ENCODE measurements at regions not wholly inside any gene's neighbourhood (a gene's known extent, or its start where the extent isn't known, plus 50 kb on each side); places are given as distances from the start of the nearest gene placed in this dataset.
A peak's percentile ranks its signal among the peaks of the same experiment; 100 is the strongest.

DNA sequence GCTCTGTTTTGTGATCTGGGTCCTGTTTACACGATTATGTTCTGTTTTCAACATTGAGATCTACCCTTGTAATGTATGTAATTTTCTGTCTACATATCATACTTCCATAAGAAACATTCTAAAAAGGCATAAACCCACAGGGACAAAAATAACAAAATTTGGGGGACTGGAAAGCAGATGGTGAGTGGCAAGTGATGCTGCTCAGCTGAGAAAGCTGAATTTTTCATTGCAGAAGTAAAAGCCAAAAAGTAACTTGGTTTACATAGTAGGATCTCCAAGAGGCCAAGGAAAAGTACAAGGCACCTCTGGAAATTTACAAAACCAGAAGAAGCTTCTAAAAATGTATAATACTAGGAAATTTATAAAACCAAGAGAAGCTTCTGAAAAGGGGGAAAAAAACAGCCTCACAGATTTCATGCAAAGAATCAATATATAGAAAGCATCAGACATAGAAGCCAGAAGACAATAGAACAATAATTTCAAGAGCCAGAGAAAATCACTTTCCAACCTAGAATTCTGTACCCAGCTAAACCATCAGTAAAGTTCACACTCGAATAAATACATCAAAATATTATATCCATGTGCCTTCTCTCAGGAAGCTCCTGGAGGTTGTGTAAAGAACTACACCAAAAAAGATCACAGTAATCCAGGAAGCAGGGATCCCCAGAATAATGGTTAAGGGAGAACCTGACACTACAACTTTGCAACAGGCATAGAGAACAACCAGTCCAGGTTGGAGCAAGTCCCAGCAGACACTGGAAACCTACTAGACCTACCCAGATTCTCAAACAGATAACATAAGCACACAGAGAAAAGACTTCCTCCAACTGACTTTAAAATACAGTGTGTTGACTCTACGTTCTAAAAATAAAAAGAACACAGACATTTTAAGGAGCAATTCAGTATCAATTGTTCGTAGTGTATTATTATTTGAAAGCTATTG, 401.7 kb upstream of the HS6ST1 start:
- ATAC-seq (no peak), DNase-seq (ENCODE audit: low spot score) (no peak)
- intact Hi-C loops (cut with DNase I), result no loop called here

DNA sequence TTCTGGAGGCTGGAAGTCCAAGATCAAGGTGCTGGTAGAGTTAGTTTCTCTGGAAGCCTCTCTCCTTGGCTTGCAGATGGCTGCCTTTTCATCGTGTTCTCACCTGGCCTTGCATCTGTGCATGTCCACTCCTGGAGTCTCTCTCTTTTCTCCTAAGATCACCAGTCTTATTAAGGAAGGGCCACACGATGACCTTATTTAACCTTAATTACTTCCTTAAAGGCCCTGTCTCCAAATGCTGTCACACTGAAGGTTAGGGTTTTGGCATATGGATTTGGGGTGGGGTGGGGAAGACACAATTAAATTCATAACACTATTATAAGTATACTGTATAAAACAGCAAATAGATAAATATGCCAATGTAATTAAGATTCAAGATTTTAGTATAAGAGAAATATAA, 402.4 kb upstream of the HS6ST1 start:
- intact Hi-C loops (cut with DNase I), result no loop called here
- no peak for DNase-seq (ENCODE audit: low spot score)

DNA sequence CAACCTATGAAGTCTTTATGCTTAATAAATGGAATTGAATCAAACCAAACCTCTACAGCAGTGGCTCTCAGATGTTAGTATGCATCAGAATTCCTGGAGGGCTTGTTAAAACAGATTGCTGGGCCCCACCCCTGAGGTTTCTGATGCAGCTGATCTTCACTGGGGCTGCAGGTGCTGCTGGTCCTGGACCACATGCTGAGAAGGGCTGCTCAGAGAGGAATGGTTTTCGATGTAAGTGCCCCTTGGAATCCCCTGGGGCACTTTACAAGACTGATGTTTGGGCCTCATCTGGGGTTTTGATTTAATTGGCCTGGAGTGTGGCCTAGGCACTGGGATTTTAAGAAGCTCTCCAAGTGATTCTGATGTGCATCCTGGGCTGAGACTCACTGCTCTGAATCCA, 403.8 kb upstream of the HS6ST1 start:
- intact Hi-C loops (cut with DNase I), result no loop called here
- DNase-seq (ENCODE audit: low spot score) (no peak), ATAC-seq (no peak)

More for the DNA sequence above, 402.4 kb upstream of the HS6ST1 start:
- no peak for ATAC-seq

DNA sequence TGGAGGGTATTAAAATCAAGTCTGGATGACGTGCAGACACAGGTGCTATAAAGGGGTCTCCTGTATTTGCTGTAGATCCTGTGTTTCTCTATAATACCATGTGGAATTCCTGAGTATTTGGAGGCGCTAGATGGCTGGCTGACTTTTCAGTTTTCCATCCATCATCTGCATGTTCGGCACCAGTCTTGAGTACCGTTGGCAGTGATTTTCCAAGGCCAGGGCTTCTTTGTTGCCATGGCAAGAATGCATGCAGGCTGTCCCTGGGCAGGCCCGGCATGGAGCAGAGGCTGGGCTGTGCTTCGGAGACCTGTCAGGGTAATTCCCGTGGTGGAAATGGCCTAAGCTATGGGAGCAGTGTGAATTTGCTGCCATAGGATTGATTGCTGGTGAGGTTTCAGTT, 405.9 kb upstream of the HS6ST1 start:
- ATAC-seq, result no peak
- intact Hi-C loops (cut with DNase I), result no loop called here
- no peak for DNase-seq (ENCODE audit: low spot score)

DNA sequence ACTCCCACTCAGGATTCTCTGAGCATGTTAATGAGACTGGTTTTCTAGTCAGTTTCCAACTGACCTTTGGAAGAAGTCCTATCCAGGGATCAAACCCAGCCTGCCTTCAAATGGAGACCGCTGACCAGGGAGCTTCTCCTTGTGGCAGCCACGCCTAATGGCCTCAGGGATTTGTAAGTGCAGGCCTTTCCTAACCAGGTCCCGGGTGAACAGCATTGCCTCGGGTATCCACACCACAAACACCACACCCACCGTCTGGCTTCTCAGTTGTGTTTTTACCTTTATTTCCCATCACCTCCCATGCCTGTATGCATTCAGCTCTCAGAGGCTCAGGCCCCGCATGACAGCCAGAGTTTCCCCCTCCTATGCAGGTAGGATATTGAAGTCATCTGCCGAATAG, 406.3 kb upstream of the HS6ST1 start:
- DNase-seq (ENCODE audit: low spot score) (no peak), ATAC-seq (no peak)
- intact Hi-C loops (cut with DNase I), result no loop called here

DNA sequence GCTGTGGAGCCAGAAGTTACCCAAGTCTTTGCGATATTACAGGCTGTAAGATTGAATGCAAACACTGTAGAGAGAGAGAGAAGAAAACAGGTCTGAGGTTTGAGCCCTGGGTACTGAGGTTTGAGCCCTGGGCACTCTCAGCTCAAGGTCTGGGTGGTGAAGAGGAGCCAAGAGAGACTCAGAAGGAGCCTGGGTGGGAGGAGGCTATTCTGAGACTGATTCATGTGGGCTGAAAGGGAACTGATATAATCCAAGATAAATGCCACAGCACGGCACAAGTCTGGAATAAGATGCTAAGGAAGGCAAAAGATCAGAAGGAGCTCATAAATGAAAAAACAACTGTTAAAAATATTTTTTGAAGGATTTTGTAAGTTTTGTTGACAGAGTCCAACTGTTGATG, 407.6 kb upstream of the HS6ST1 start:
- ATAC-seq (no peak), DNase-seq (ENCODE audit: low spot score) (no peak)
- intact Hi-C loops (cut with DNase I), result no loop called here

DNA sequence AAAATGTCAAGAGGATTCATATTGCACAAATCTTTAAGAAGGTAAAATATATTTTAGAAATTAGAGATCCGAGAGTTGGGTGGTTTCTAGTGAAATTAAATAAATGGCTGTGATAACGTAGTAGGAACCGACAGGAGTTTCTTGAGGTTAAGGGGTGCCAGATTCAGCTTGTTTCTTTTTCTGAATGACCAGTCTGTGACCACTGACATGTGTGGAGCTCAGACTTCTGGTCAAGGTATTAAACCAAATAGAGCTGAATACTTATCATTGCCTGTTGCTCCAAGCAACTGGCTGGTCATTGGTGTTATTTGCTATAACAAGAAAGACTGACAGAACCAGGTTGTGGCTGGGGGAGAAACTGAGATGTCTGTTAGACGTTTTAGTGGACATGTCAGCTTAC, 408.2 kb upstream of the HS6ST1 start:
- intact Hi-C loops (cut with DNase I), result no loop called here
- DNase-seq (ENCODE audit: low spot score) (no peak), ATAC-seq (no peak)

DNA sequence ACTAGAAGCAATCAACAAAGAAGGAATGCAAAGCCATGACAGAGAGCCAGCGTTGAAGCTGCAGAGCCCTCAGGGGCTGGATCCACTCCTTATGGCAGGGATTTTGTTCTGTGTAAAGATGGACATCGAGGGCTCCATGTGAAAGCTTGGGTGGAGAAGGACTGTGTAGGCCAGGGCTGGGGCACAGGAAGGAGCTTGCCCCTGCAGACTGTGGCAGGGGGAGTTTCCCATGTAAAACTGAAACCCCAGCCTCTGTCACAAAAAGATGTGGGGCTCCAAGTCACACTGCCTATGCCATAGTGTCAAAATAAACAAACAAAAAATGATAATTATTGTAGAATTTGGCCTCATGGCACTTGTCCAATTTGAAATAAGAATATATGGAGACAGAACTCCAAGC, 408.7 kb upstream of the HS6ST1 start:
- DNase-seq (ENCODE audit: low spot score) (no peak), ATAC-seq (no peak)
- intact Hi-C loops (cut with DNase I), result no loop called here

DNA sequence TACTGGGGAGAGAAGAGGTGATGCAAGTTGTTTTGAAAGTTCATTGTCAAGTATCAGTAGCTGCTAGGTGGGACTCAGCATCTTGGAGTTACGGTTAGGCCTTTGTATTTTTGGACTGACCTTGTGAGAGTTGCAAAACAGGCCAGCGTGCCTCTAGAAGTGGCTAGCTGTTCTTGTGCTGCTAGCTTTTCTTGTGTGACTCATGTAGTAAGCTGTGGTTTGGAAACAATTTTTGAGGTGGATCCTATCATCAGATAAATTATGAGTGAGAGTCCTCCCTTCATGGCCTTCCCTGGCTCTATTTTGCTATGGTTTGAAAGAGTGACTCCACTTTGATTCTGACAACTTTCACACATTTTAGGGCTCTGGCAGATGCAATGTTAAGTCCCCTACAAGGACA, 409.2 kb upstream of the HS6ST1 start:
- DNase-seq (ENCODE audit: low spot score) (no peak), ATAC-seq (peak; percentile 88)
- intact Hi-C loops (cut with DNase I), result no loop called here

DNA sequence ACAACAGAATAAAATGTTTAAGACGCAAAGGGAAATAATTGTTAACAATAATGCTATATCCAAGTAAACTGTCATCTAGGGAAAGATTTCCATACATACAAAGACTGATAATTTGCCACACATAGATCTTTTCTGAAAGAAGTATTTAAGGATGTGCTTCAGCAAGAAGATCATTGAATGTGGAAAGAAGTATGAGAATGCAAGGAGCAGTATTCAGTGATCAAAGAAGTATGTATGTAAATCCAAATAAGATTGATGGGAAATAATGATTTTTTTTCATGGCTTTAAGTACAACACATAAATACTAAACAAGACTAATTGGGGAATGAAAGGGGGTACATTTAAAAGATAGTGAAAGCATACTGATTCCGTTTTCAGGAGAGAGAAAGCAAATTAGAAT, 410.4 kb upstream of the HS6ST1 start:
- no peak for DNase-seq (ENCODE audit: low spot score)

DNA sequence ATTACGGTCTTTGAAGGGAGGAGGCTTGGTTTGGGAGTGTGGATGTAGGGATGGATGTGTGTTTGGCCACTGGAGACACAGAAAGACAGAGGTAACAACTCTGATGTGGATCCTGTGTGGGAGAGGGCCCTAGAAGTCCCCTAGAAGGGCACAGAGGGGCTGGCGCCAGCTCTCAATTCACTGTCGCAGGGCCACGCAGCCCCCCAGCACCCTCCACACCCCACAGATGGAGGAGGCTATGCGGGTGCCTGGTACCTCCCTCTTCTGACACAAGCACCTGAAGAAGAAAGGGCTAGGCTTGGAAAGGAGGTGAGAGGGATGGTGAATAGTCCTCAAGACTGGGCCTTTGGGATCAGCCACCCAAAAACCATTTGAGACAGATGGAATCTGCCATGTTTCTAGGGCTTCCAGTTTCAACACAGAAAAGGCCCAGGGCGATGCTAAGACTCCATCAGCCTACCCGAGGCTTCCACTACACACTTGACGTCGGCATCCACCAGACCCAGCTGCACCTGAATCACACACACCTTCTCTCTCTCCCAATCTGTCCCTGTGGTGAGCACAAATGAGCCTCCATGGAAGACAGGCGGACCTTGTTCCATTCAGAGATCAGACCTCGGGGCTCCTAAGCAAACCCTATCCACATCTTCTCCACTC, 413.5 kb upstream of the HS6ST1 start:
- DNase-seq (ENCODE audit: low spot score) (no peak), ATAC-seq (no peak)
- intact Hi-C loops (cut with DNase I), result no loop called here

More for the DNA sequence above, 410.4 kb upstream of the HS6ST1 start:
- intact Hi-C loops (cut with DNase I), result no loop called here
- ATAC-seq, result no peak

DNA sequence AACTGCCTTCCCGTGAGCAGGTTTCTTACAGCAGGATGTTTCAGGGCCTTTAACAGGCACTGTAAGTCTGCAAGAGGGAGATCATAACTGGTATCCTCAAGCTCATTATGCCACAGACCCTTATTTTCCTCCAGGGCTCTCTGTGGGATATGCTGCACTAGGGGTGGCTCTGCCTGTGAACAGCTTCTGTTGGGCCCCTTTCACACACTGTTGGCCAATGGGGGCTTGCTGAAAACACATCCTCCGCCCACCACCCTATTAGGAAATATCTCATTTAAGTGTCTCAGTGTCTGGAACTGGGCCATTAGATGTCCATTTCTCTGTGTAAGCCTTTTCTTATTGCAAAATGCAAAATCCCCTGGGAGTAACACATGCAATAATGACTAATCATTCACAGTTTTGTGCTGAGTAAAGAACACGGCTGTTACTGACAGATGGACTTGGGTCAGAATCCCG, 414.3 kb upstream of the HS6ST1 start:
- intact Hi-C loops (cut with DNase I), result no loop called here
- ATAC-seq (peak; percentile 71), DNase-seq (ENCODE audit: low spot score) (no peak)

DNA sequence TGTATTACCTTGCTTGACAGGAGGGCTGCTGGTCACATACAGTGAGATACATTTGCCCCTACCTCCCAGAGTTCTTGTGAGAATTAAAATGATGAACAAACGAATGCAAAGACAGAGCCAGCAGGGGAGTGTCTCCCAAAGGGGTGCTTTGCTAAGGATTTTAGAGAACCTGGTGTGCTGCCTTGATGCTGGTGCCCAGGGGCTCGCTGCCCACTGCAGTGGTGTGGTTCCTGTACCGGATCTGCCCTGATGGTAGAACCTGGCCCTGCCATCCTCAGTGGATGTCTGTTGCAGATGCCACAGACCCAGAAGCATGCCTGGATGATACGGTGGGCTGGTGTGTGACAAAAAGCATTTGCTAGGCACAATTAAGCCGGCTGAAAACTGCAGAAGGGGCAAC, 414.8 kb upstream of the HS6ST1 start:
- intact Hi-C loops (cut with DNase I), result no loop called here
- DNase-seq (ENCODE audit: low spot score), result no peak
- no peak for ATAC-seq

DNA sequence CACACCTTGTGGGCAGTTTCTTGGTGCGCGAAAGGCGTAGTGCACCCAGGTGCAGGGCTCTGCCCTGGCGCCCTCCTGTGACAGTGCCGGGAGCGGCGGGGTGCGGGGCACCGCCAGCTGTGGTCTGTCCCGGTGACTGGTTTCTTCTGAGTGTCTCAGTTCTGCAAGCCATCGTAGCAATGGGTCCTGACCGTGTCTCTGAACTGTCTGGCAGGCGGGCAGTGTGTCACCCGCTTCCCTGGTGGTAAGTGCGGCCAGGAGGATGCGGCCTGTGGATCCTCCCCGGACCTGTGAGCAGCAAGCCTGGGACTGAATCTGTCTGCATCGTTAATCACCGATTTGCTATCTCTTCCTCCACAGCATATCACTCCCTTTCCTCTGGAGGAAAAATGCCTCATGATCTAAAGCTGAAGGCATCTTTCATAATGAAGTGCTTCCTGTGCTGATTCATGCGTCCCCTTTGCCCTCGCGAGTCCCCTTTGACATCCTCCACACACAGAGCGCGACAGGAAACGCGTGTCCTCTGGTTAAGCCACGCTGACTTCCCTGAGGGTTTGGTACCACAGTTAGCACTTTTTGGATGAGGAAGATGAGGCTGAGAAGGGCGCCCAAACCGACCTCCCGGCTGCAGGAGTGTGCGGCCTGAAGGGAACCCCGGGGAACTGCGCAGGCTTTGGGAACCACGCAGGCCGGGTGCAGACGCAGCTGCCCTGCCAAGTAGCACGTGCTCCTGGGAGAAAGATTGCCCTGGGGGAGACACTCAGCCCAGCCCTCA, 416.0 kb upstream of the HS6ST1 start:
- intact Hi-C loops (cut with DNase I), result no loop called here

DNA sequence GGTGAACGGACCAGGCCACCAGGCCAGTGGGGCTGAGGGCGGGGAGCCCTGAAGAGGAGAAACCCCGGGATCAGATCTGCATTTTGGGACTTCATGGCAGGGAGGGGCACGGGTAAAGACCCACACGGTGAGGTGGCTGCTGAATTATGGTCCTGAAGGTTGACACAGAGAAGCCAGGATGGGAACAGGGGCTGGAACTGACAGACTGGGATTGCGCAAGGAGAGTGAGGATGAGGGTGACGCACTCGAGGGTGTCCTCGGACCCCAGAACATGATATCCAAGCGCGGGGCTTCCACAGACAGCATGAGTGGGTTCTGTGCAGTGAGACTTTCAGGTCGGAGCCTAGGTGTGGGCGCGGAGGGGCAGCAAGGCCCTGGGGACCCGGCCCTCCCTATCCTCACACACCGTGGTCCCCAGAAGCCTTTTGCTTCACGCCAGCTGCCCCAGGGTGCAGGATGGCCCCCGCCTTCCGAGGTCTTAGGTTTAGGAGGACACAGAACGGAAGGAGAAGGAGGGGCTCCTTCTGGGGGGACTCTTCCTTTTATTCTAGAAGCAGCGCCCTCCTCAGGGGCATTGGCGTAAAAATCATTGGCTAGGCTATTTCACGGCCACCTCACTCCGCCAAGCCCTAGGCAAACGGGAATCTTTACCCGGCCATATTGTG, 416.8 kb upstream of the HS6ST1 start:
- no peak for DNase-seq (ENCODE audit: low spot score)
- intact Hi-C loops (cut with DNase I), result no loop called here
- no peak for ATAC-seq

More for the DNA sequence above, 416.0 kb upstream of the HS6ST1 start:
- no peak for DNase-seq (ENCODE audit: low spot score)
- ATAC-seq, result no peak

DNA sequence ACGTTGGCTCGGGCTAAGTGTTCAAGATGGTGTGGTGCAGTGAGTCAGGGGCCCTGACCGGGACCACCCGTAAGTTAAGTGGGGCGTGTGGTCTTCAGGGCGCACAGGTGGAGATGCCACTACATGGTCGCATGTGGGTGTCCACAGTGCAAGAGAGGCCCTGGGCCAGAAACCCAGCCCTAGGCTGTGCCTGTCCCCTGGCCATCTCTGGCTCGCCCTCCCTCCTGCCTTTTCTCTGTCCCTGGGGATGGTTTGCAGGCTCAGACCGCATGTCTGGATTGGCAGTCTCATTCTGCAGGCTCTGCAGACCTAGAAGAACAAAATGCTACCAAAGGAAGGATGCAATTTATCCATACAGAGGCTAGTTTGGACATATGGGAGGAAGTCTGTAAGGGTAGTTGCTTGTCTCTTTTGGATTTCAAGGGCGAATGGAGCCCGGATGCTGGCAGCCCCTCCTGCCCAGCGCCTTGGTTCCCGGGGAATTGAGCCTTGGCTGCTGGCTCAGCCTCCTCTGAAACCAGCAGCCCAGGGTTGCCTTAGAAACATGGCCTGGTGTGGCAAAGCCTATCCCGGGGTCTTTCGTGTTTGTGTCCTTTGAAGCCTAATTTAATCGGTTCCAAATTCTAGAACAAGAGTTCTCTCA, 417.5 kb upstream of the HS6ST1 start:
- DNase-seq (ENCODE audit: low spot score), result no peak
- intact Hi-C loops (cut with DNase I), result no loop called here
- ATAC-seq, result peak; percentile 38

DNA sequence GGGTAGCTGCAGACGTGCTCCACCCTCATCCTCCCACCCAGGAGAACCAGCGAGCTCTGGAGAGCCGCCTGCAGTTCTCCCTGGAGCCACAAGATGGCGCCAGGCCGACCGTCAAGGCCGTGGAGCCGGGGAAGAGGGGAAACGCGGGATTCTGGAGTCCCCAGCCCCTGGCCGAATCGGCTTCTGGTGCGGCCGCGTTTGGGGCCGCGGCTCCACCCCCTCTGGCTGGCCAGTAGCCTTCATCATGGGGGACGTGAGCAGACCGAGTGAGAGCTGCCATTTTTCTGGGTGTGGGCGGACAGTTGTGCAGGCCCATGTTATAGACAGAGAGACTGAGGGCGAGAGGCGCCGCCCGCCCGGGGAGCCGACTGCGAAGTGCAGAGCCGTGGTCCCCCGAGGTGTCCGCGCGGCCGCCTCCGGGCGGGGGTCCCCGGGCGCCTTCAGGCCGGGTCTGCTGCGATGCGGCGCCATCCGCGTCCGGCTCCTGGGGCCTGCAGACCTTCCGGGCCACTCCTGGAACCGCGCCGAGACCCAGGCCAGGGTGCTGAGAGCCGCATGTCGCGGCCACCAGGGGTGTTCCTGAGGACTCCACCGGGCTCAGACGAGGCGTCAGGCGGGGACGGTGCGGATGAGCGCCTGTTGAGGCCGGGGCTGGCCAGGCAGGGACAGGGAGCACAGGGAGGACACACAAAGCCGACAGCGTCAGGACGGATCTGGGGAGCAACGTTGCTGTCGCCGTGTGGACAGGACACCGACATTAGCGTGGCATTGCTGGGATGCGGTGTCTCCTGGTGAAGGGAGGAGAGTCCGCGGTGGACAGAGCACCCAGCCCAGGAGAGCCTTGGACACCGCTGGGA, 418.2 kb upstream of the HS6ST1 start:
- intact Hi-C loops (cut with DNase I), result no loop called here
- peak; percentile 89 for DNase-seq (ENCODE audit: low spot score)

DNA sequence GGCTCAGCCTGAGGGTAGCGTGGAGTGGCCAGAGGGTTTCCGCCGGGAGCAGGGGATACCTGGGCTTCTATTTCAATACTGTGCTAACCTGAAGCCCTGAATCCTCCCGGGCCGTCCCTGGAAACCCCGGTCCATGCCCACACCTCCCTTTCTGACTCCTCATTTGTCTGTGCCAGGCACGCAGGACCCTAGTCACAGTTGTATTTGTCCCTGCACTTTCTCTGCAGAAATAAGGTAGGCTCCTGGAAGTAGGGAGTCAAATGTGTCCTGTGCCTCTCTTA, 418.8 kb upstream of the HS6ST1 start:
- DNase-seq (ENCODE audit: low spot score) (no peak), ATAC-seq (no peak)
- intact Hi-C loops (cut with DNase I), result no loop called here

More for the DNA sequence above, 418.2 kb upstream of the HS6ST1 start:
- peak; percentile 81 for ATAC-seq

Data from sciatic nerve (tissue), 2 donors.